ENCODE measurements at regions not wholly inside any gene's neighbourhood (a gene's known extent, or its start where the extent isn't known, plus 50 kb on each side); places are given as distances from the start of the nearest gene placed in this dataset.

GRCh38 chr4:36709991-36710390 is 428.6 kb downstream of the DTHD1 start:
- no peak for TF ChIP-seq POLR2A (IDR thresholded peaks at IDR 0.05; ENCODE audit: low read length)
- TF ChIP-seq GATA1 (IDR thresholded peaks at IDR 0.05; ENCODE audit: low read depth, low read length) = no peak
